DOHH2 (cell line): ENCODE measurements at regions not wholly inside any gene's neighbourhood (a gene's known extent, or its start where the extent isn't known, plus 50 kb on each side); places are given as distances from the start of the nearest gene placed in this dataset.

Experiments
- EZH2phosphoT487 ChIP-seq: fragments of 200-600 bp; sonication (generic); IDR thresholded peaks from 2 replicates; pipeline ENCODE4 v1.6.1; 2017; ENCODE audit warnings: borderline replicate concordance, mild to moderate bottlenecking, antibody characterized with exemption, low read length, moderate library complexity, mixed read lengths
- TF ChIP-seq, protein P1 (sequence below): fragments of 200-600 bp; sonication (generic); IDR thresholded peaks from one replicate; pipeline ENCODE4 v1.5.1; 2014; ENCODE audit warnings: antibody characterized with exemption, mild to moderate bottlenecking, low read depth, low read length; ENCODE audit not compliant: poor library complexity, severe bottlenecking

DNA sequence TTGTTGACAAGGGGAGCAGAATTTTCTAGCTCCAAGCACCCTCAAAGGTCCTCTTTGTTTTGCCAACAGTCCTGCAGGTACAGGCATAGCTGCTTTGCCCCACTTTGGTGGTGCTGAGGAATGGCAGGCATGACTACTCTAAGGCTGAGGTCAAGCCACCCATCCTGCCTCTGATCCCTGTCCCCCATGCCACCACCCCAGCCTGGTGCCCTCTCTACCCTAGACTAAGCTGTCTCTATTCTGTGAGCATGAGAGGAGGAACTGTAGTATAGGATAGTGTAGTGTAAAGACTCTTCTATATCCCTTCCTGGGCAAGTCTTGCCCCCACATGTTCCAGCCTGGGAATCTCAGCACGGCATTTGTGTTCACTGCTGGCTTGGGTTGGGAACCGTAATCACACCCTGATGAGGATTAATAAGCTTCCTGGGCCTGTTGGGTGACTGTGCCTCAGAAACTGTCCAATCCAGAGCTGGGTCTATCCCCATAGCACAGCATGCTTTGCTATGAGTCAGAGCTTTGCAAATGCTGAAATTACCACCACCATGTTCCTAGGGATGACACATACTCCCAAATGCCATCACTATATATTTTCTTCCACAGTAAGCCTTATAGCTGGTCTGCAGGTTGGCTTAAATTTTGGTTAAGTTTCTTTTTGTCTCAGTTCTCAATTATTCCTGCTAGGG lies 105.7 kb upstream of the PPP2R5A start:
- TF ChIP-seq, protein P1, sequence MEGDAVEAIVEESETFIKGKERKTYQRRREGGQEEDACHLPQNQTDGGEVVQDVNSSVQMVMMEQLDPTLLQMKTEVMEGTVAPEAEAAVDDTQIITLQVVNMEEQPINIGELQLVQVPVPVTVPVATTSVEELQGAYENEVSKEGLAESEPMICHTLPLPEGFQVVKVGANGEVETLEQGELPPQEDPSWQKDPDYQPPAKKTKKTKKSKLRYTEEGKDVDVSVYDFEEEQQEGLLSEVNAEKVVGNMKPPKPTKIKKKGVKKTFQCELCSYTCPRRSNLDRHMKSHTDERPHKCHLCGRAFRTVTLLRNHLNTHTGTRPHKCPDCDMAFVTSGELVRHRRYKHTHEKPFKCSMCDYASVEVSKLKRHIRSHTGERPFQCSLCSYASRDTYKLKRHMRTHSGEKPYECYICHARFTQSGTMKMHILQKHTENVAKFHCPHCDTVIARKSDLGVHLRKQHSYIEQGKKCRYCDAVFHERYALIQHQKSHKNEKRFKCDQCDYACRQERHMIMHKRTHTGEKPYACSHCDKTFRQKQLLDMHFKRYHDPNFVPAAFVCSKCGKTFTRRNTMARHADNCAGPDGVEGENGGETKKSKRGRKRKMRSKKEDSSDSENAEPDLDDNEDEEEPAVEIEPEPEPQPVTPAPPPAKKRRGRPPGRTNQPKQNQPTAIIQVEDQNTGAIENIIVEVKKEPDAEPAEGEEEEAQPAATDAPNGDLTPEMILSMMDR: no peak
- TF ChIP-seq EZH2phosphoT487: no peak
